ENCODE measurements at regions not wholly inside any gene's neighbourhood (a gene's known extent, or its start where the extent isn't known, plus 50 kb on each side); places are given as distances from the start of the nearest gene placed in this dataset.
A peak's percentile ranks its signal among the peaks of the same experiment; 100 is the strongest.

DNA sequence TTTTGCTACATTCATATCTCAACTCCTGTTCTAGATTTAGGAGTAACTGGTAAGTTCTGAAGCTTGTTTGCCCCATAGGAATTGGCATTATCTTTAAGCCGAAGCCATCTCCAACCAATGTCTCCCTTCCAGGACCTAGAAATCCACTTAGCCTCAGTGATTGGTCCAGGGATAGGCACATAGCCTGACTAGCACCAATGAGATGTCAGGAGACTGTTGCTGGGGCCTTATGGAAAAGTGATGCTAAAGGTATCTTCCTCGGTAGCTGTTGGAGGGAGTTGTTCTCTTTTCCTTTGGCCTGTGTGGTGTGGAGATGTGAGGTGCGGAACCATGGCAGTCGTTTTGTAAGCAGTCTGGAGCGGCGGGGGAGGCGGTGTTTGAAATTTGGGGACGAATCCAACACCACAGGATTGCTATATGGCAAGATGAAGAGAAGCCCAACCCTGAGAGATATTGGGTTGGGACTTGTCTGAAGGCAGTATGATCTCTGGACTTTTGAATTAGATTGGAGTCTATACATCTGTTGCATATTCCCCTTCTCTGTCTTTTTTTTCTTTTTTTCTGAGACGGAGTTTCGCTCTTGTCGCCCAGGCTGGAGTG, 109.8 kb upstream of the ATP6AP2 start:
- Histone ChIP-seq H3K27ac (no peak overlapping the region), H3K4me1 (no peaks in the 10 kb centered on the region), H3K9me3 (no peaks in the 10 kb centered on the region), H3K4me3 (no peak overlapping the region), H3K27me3 (no peaks in the 10 kb centered on the region), H3K36me3 (no peaks in the 10 kb centered on the region)
- no peak for DNase-seq (ENCODE audit: low spot score in 2 of 2)
- intact Hi-C loops (cut with DNase I) = no loop called here
- TF ChIP-seq, protein P1, sequence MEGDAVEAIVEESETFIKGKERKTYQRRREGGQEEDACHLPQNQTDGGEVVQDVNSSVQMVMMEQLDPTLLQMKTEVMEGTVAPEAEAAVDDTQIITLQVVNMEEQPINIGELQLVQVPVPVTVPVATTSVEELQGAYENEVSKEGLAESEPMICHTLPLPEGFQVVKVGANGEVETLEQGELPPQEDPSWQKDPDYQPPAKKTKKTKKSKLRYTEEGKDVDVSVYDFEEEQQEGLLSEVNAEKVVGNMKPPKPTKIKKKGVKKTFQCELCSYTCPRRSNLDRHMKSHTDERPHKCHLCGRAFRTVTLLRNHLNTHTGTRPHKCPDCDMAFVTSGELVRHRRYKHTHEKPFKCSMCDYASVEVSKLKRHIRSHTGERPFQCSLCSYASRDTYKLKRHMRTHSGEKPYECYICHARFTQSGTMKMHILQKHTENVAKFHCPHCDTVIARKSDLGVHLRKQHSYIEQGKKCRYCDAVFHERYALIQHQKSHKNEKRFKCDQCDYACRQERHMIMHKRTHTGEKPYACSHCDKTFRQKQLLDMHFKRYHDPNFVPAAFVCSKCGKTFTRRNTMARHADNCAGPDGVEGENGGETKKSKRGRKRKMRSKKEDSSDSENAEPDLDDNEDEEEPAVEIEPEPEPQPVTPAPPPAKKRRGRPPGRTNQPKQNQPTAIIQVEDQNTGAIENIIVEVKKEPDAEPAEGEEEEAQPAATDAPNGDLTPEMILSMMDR (IDR thresholded peaks at IDR 0.05) = no peak

GRCh38 chrX:40469316-40469715, 111.5 kb upstream of the ATP6AP2 start:
- TF ChIP-seq, protein P1 (IDR thresholded peaks at IDR 0.05) = no peak
- intact Hi-C loops (cut with DNase I) = no loop called here
- no peaks in the 10 kb centered on the region for H3K27me3 ChIP-seq

GRCh38 chrX:40468033-40468846, 112.5 kb upstream of the ATP6AP2 start:
- TF ChIP-seq, protein P1 (IDR thresholded peaks at IDR 0.05) = peak in 2 of 3 experiments; percentile 6 to 28
- H3K27me3 ChIP-seq = no peaks in the 10 kb centered on the region
- no peaks in the 10 kb centered on the region for H3K36me3 ChIP-seq
- no peak overlapping the region for H3K4me3 ChIP-seq
- H3K27ac ChIP-seq = no peak overlapping the region
- intact Hi-C loops (cut with DNase I) = no loop called here
- H3K9me3 ChIP-seq = no peaks in the 10 kb centered on the region
- no peaks in the 10 kb centered on the region for H3K4me1 ChIP-seq
- DNase-seq (ENCODE audit: low spot score in 2 of 2) = no peak

More at GRCh38 chrX:40469316-40469715, 111.5 kb upstream of the ATP6AP2 start:
- no peaks in the 10 kb centered on the region for H3K4me1 ChIP-seq
- H3K27ac ChIP-seq = no peak overlapping the region
- H3K4me3 ChIP-seq = no peak overlapping the region
- H3K9me3 ChIP-seq = no peaks in the 10 kb centered on the region
- no peak for DNase-seq (ENCODE audit: low spot score in 2 of 2)
- H3K36me3 ChIP-seq = no peaks in the 10 kb centered on the region

- TF ChIP-seq, protein P1 (IDR thresholded peaks at IDR 0.05) = no peak
- no peaks in the 10 kb centered on the region for H3K36me3 ChIP-seq
- DNase-seq (ENCODE audit: low spot score in 2 of 2) = no peak
- H3K9me3 ChIP-seq = no peaks in the 10 kb centered on the region
- intact Hi-C loops (cut with DNase I) = no loop called here
- H3K4me3 ChIP-seq = no peak overlapping the region
- H3K27me3 ChIP-seq = no peaks in the 10 kb centered on the region
- H3K4me1 ChIP-seq = no peaks in the 10 kb centered on the region
- H3K27ac ChIP-seq = no peak overlapping the region
Measured at GRCh38 chrX:40467454-40467853, 113.3 kb upstream of the ATP6AP2 start.

DNA sequence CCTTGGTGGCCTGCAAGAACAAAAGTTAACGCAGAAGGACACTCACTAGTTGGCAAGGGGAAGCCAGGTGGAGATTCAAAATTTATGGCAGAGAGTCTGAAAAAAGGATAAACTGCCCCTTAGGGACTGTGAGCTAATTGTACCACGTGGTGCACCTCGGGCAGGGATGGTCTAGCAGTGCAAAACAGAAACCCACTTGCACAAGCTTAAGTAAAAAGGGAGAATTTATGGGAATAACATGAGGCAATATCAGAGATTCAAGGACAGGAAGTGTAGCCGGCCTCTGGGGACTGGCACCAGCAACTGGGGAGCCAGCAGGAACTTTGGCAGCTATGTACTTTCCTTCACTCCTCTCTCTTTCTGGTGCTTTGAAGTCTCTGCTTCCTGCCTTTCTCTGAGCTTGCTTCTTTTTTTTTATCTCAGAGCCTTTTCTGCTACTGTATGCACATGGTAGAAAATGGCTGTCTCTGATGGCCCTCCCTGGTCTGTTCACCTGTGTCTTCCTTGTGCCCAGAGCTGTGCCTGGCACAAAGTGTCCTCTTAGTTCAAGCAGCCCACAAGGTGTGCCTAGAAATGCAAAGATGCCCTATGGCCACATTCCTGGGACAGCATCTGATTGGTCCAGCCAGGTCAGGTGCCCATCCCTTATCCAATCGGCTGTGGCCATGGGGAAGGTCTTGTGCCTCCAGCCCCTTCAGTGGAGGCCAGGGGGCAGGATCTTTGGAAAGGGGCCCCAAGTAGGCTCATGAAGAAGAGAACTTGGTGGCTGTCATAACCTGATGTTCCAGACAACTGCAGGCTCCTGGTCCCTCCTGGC, 114.8 kb upstream of the ATP6AP2 start:
- no peak overlapping the region for H3K27ac ChIP-seq
- no peaks in the 10 kb centered on the region for H3K27me3 ChIP-seq
- intact Hi-C loops (cut with DNase I) = no loop called here

More for the DNA sequence above, 114.8 kb upstream of the ATP6AP2 start:
- TF ChIP-seq, protein P1 (IDR thresholded peaks at IDR 0.05) = no peak
- Histone ChIP-seq H3K9me3 (no peaks in the 10 kb centered on the region), H3K4me1 (no peaks in the 10 kb centered on the region), H3K36me3 (no peaks in the 10 kb centered on the region), H3K4me3 (no peak overlapping the region)
- DNase-seq (ENCODE audit: low spot score in 2 of 2) = no peak

Measured in ascending aorta (tissue), 2 donors.